Psoas muscle (tissue), 7 donors: ENCODE measurements at regions not wholly inside any gene's neighbourhood (a gene's known extent, or its start where the extent isn't known, plus 50 kb on each side); places are given as distances from the start of the nearest gene placed in this dataset.

Experiments
- ATAC-seq, 4 donors: fragments of 200-7000 bp; cut with Tn5 transposase; one replicate each; pipeline ENCODE4 v1.9.1; 2020; ENCODE audit warnings: moderate library complexity in 3 of 4, mild to moderate bottlenecking in 2 of 4
- DNase-seq, 2 donors: peaks; one replicate each; pipeline ENCODE4 v3.0.0-alpha.2; 2020
- H3K27ac ChIP-seq: fragments of 200-600 bp; one replicate; pipeline ENCODE4 v1.8.0; 2022
- H3K27me3 ChIP-seq, 3 donors: fragments of 200-600 bp in 1 of 3; one replicate each; pipeline versions ENCODE4 v1.6.1 to v1.8.0; 2013 to 2022; ENCODE audit warnings: low read length in 2 of 3, mild to moderate bottlenecking in 2 of 3, moderate library complexity in 1 of 3; ENCODE audit not compliant: insufficient read depth in 3 of 3
- H3K36me3 ChIP-seq, 2 donors: fragments of 200-600 bp in 1 of 2; one replicate each; pipeline versions ENCODE4 v1.6.1 to v1.8.0; 2013 to 2022; ENCODE audit warnings: low read depth in 1 of 2, mild to moderate bottlenecking in 1 of 2, moderate library complexity in 1 of 2; ENCODE audit not compliant: insufficient read depth in 1 of 2
- H3K4me1 ChIP-seq: fragments of 200-600 bp; one replicate; pipeline ENCODE4 v1.8.0; 2022
- H3K4me3 ChIP-seq: fragments of 200-600 bp; one replicate; pipeline ENCODE4 v1.8.0; 2022; ENCODE audit warnings: mild to moderate bottlenecking
- H3K9me3 ChIP-seq: fragments of 200-600 bp; one replicate; pipeline ENCODE4 v1.8.0; 2022
- CTCF ChIP-seq: fragments of 200-600 bp; IDR thresholded peaks from one replicate; pipeline ENCODE4 v1.8.0; 2022; ENCODE audit warnings: antibody characterized with exemption
- WGBS, 3 donors: extraction: QIAGEN DNeasy Blood & Tissue Kit; methylation state at CpG; one replicate each; pipeline versions ENCODE4 v1.1.6 to v1.1.7; 2013; 5-methylcytosine and 5-hydroxymethylcytosine counted together
- intact Hi-C, 2 donors: fragments of 100-400 bp; cut with DNase I; formaldehyde crosslinking; loops; one replicate each; pipeline versions ENCODE4 v1.11.0 to v1.14.2; 2022
- donor health status: healthy with polysubstance abuse.
- donor health status: DM: no; HTN: no; CAD: no; lungs with moderate emphysema.
- donor health status: Bipolar disorder and iron deficiency.
- donor health status: healthy.
- donor health status: DM: yes; HTN: yes; CAD: no.
- donor health status: DM: no; HTN: no; CAD: no.
- donor health status: DM: yes; HTN: yes; CAD: no.

- ATAC-seq: no peak
- Histone ChIP-seq H3K9me3 (no peaks in the 10 kb centered on the region), H3K36me3 (no peaks in the 10 kb centered on the region), H3K4me3 (no peak overlapping the region), H3K4me1 (no peaks in the 10 kb centered on the region), H3K27ac (no peak overlapping the region), H3K27me3 (no peaks in the 10 kb centered on the region)
- no peak for TF ChIP-seq CTCF
- no peak for DNase-seq
- intact Hi-C loops: no loop called here
- WGBS, 3 donors: 91 to 92% (median 92%) methylated on average over 4 of the region's 4 CpGs
Measured at GRCh38 chr5:60343102-60343501, 356.9 kb downstream of the DEPDC1B start.

DNA sequence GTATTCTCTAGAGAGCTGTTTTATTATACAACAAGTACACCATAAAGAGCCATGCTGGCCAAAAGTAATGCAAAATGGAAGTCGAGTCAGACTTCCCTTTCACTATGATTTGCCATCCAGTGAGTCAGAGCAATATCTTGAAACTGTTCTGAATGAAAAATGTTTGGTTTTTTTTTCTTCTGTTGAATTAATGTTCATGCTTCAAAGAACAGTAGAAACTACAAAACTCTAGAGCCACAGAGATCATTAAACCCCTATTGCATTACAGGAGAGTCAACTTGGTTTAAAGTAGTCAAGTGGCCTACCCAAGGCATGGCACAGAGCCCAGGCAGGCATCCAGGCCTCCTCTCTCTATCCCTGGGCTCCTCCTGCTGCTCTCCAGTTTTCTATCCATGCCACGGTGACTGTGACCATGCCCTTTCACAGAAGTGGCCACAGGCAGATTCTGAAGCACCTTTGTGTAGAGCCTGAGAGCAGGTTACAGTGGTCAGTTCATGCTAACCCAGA is 358.9 kb downstream of the DEPDC1B start:
- no peak for DNase-seq
- Histone ChIP-seq H3K4me3 (no peak overlapping the region), H3K36me3 (no peaks in the 10 kb centered on the region), H3K4me1 (no peaks in the 10 kb centered on the region), H3K27me3 (no peaks in the 10 kb centered on the region), H3K9me3 (no peaks in the 10 kb centered on the region), H3K27ac (no peak overlapping the region)
- TF ChIP-seq CTCF: no peak
- WGBS, 3 donors: 54 to 67% (median 67%) methylated on average over 2 of the region's 2 CpGs
- no peak for ATAC-seq
- intact Hi-C loops: no loop called here

GRCh38 chr5:60340326-60340725 is 359.6 kb downstream of the DEPDC1B start:
- no peak for ATAC-seq
- Histone ChIP-seq H3K36me3 (no peaks in the 10 kb centered on the region), H3K27me3 (no peaks in the 10 kb centered on the region), H3K4me1 (no peaks in the 10 kb centered on the region), H3K4me3 (no peak overlapping the region), H3K9me3 (no peaks in the 10 kb centered on the region), H3K27ac (no peak overlapping the region)
- intact Hi-C loops: no loop called here
- 89 to 95% (median 95%) methylated on average over 1 of the region's 1 CpG for WGBS, 3 donors
- no peak for DNase-seq
- no peak for TF ChIP-seq CTCF

GRCh38 chr5:60339691-60340201 is 360.2 kb downstream of the DEPDC1B start:
- Histone ChIP-seq H3K4me1 (no peaks in the 10 kb centered on the region), H3K9me3 (no peaks in the 10 kb centered on the region), H3K27me3 (no peaks in the 10 kb centered on the region), H3K4me3 (no peak overlapping the region), H3K36me3 (no peaks in the 10 kb centered on the region), H3K27ac (no peak overlapping the region)
- DNase-seq: peak; percentile 28 to 55
- TF ChIP-seq CTCF: no peak
- intact Hi-C loops: no loop called here
- WGBS, 3 donors: 28 to 58% (median 33%) methylated on average over 12 of the region's 12 CpGs
- peak in 1 of 4 donors; percentile 35 for ATAC-seq

GRCh38 chr5:60338846-60339245 is 361.1 kb downstream of the DEPDC1B start:
- whole genome bisulfite sequencing, 3 donors: 97 to 98% (median 97%) methylated on average over 3 of the region's 3 CpGs
- ATAC-seq: no peak
- H3K27ac ChIP-seq: no peak overlapping the region

More at GRCh38 chr5:60338846-60339245, 361.1 kb downstream of the DEPDC1B start:
- Histone ChIP-seq H3K9me3 (no peaks in the 10 kb centered on the region), H3K4me3 (no peak overlapping the region), H3K36me3 (no peaks in the 10 kb centered on the region), H3K27me3 (no peaks in the 10 kb centered on the region), H3K4me1 (no peaks in the 10 kb centered on the region)
- no peak for TF ChIP-seq CTCF
- no peak for DNase-seq
- intact Hi-C loops: no loop called here
